Erythroblast (primary cell): ENCODE measurements at regions not wholly inside any gene's neighbourhood (a gene's known extent, or its start where the extent isn't known, plus 50 kb on each side); places are given as distances from the start of the nearest gene placed in this dataset.
"Not testable (repeated sequence)": the region's sequence is repeated elsewhere in the genome, so short reads cannot be mapped to it uniquely, and the experiment has no call there.

Experiments
- DNase-seq, 2 experiments: peaks; one replicate each; lab custom pipeline; 2025; lab: John Stamatoyannopoulos, UW
- GATA1 ChIP-seq: IDR thresholded peaks from 2 replicates; pipeline ENCODE4 v1.6.1; 2011; ENCODE audit warnings: low read depth, mild to moderate bottlenecking, control low read depth, low read length, moderate library complexity
- POLR2A ChIP-seq: IDR thresholded peaks from 2 replicates; pipeline ENCODE4 v1.6.1; 2011; ENCODE audit warnings: mild to moderate bottlenecking, low read length

GRCh38 chr3:191119415-191120295 lies 79.4 kb upstream of the OSTN start:
- no peak for DNase-seq
- no peak for TF ChIP-seq POLR2A
- no peak for TF ChIP-seq GATA1

GRCh38 chr3:191111722-191112121 lies 87.3 kb upstream of the OSTN start:
- DNase-seq: no peak
- no peak for TF ChIP-seq GATA1
- no peak for TF ChIP-seq POLR2A

DNA sequence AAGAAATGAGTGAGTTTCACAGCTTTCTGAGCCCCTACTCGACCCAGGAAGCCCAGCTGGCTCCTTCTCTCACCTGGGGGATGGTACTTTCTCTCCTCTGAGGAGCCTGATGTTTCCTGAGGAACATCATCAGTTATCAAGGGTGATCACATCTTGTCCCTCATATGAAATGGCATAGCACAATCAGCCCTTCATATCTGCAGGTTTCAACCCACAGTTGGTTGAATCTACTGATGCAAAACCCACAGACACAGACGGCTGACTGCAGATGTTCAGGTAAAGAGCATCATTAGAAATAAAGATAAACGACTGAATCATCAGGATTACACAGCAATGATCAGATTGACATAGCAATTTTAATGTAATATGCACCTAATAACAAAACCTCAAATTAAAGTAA lies 93.6 kb upstream of the OSTN start:
- TF ChIP-seq GATA1 (no peak), POLR2A (no peak)

DNA sequence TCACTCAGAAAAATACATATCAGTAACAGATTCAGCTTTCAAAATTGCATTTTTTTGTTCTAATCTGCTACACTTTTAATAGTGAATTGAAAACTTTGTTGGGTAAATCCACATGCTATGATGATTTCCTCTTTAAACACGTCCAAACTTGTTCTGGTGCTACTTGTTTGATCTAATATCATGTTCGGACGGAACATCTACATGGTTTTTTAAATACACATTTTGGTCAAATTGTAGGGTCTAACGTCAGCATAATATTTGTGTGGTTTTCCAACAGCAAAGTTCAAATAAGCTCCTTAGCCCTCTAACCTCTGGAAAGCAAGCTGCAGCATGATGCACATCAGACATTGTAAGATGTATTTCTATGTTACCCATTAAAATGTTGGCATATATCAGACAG lies 98.5 kb upstream of the OSTN start:
- no peak for TF ChIP-seq POLR2A
- no peak for TF ChIP-seq GATA1
- no peak for DNase-seq

More for the DNA sequence above, 93.6 kb upstream of the OSTN start:
- no peak for DNase-seq

- DNase-seq: no peak
- TF ChIP-seq POLR2A (no peak), GATA1 (no peak)
Measured at GRCh38 chr3:191094057-191094845, 104.8 kb upstream of the OSTN start.

GRCh38 chr3:191087391-191087790 lies 111.7 kb upstream of the OSTN start:
- TF ChIP-seq GATA1 (no peak), POLR2A (no peak)
- DNase-seq: no peak

DNA sequence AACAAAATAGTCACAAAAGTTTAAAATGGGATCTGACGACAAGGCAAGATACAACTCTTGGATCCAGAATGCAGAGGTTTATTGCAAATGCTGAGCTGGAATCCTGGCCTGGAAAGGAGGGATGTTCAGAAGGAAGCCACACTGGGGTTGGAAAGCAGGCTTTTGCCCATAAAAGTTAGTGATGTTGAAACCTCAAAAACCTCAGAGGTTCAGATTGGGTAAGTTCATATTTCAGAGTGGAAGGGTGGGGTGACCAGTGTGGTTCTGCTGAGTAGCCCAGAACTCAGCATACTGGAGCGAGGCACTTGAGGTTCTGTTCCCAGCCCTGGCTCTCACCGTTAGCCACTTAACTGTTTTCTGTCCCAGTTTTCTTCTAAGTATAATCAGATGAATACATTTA lies 114.0 kb upstream of the OSTN start:
- TF ChIP-seq POLR2A (no peak), GATA1 (no peak)
- no peak for DNase-seq

- DNase-seq: not testable (repeated sequence)
Measured at GRCh38 chr3:191078913-191079312, 120.1 kb upstream of the OSTN start.

GRCh38 chr3:191076903-191077552 lies 122.0 kb upstream of the OSTN start:
- TF ChIP-seq POLR2A (no peak), GATA1 (no peak)
- DNase-seq: no peak

DNA sequence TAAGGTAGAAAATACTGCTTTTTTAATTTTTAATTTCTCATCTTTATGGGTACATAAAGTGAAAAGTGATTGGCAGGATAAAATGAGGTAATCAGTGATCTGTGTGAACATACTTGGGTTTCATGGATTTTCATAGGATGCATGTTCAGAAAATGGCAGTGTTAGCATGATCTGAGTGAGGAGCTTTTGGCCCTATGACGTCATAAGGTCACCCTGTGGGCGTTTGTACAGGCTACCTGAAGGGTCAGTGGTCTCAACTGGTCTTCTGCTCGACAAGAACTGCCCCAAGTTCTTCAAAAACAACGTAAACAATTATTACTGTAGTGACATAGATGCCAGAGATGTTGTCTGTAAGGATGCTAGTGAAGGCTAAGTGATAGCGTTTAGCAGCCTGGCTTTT lies 124.5 kb upstream of the OSTN start:
- no peak for DNase-seq
- TF ChIP-seq POLR2A (no peak), GATA1 (no peak)

DNA sequence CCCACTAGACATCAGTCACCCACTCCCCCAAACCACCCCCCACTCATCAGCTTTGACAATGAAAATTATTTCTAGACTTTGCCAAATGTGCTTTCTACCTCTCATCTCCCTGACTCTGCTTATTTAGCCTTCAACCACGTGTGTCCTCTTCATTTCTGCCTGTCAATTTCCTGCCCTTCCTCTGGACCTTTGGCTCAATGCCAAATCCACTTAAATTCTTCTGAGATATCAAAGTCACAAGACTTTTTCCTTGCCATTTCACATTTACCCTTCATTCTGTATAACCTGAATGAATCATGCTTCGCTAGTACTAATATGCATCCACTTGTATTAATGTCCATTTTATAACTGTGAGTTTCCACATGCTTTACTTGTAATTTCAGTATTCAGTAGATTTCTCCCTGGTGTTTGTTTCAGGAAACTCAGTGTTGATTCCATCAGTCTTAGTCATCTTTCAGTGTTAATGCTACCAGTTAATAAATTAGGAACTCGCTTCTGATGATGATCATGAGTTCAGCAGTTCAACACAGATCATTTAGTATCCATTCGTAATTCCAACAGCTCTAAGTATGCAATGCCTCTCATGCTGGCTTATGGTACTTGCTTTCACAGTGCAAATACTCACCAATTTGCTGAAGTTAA lies 128.2 kb upstream of the OSTN start:
- DNase-seq: peak in 1 of 2 experiments; percentile 1
- no peak for TF ChIP-seq GATA1
- no peak for TF ChIP-seq POLR2A

GRCh38 chr3:191070201-191070600 lies 128.8 kb upstream of the OSTN start:
- TF ChIP-seq POLR2A (no peak), GATA1 (no peak)
- DNase-seq: no peak

- no peak for DNase-seq
- no peak for TF ChIP-seq GATA1
Measured at GRCh38 chr3:191068946-191069813, 129.9 kb upstream of the OSTN start.

DNA sequence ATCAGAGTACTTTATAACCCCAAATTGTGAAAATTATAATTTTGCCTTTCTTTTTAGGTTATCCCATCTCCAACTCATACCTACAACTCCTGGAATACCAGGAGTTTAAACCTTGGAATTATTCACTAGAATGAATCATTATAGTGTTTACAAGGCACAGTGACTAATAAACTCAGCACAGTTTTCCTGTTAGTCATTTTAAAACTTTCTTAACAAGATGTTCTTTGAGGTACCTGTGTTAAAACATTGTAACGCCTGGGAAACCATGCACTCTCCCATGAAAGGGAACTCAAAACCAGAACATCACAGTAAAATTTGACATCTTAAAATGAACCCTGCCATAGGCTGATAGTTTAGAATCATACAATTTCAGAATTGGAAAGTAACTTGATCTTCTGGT lies 132.4 kb upstream of the OSTN start:
- no peak for TF ChIP-seq GATA1
- TF ChIP-seq POLR2A: no peak
- DNase-seq: no peak
